GM23338 (cell line): ENCODE measurements at regions not wholly inside any gene's neighbourhood (a gene's known extent, or its start where the extent isn't known, plus 50 kb on each side); places are given as distances from the start of the nearest gene placed in this dataset.

Source experiments
- ATAC-seq: fragments of 200-7000 bp; cut with Tn5 transposase; 3 replicates; pipeline ENCODE4 v1.9.1; 2020
- DNase-seq: peaks from one replicate; pipeline ENCODE4 v3.0.0-alpha.2; 2015; ENCODE audit warnings: low spot score
- H2AFZ ChIP-seq: fragments of 200-600 bp; sonication (generic); 2 replicates; pipeline ENCODE4 v1.8.0; 2016; ENCODE audit warnings: antibody characterized with exemption, mild to moderate bottlenecking, moderate library complexity
- H3F3A ChIP-seq: fragments of 200-600 bp; sonication (generic); replicated peaks from 2 replicates; pipeline ENCODE4 v1.8.0; 2017; ENCODE audit warnings: antibody characterized with exemption, mixed run types, low read depth
- H3K27ac ChIP-seq: fragments of 200-600 bp; sonication (generic); 2 replicates; pipeline ENCODE4 v1.6.1; 2016; ENCODE audit warnings: low read depth
- H3K27me3 ChIP-seq: fragments of 200-600 bp; sonication (generic); 2 replicates; pipeline ENCODE4 v1.8.0; 2016; ENCODE audit warnings: mild to moderate bottlenecking, mixed run types, moderate library complexity; ENCODE audit not compliant: insufficient read depth
- H3K36me3 ChIP-seq: fragments of 200-600 bp; sonication (generic); 2 replicates; pipeline ENCODE4 v1.8.0; 2016; ENCODE audit warnings: mild to moderate bottlenecking; ENCODE audit not compliant: insufficient read depth
- H3K4me1 ChIP-seq: fragments of 200-600 bp; sonication (generic); 2 replicates; pipeline ENCODE4 v1.8.0; 2016; ENCODE audit warnings: mild to moderate bottlenecking, moderate library complexity; ENCODE audit not compliant: insufficient read depth
- H3K4me2 ChIP-seq: fragments of 200-600 bp; sonication (generic); 2 replicates; pipeline ENCODE4 v1.7.1; 2017; ENCODE audit warnings: mixed run types
- H3K4me3 ChIP-seq: fragments of 200-600 bp; sonication (generic); 2 replicates; pipeline ENCODE4 v1.6.1; 2016; ENCODE audit warnings: mixed run types
- H3K79me2 ChIP-seq: fragments of 200-600 bp; sonication (generic); replicated peaks from 2 replicates; pipeline ENCODE4 v1.8.0; 2017; ENCODE audit warnings: mild to moderate bottlenecking; ENCODE audit not compliant: insufficient read depth
- H3K9me2 ChIP-seq: fragments of 200-600 bp; sonication (generic); 2 replicates; pipeline ENCODE4 v1.8.0; 2017; ENCODE audit not compliant: insufficient read depth
- H4K20me1 ChIP-seq: fragments of 200-600 bp; sonication (generic); replicated peaks from 2 replicates; pipeline ENCODE4 v1.8.0; 2017; ENCODE audit warnings: mild to moderate bottlenecking; ENCODE audit not compliant: insufficient read depth
- H3K27ac Mint-ChIP-seq: 2 replicates; pipeline ENCODE4 v1.8.0; 2020; ENCODE audit warnings: inconsistent platforms, mild to moderate bottlenecking, moderate library complexity, mixed read lengths
- H3K27me3 Mint-ChIP-seq: 3 replicates; pipeline ENCODE4 v1.8.0; 2022; ENCODE audit warnings: low read depth, mild to moderate bottlenecking, moderate library complexity, mixed read lengths, inconsistent platforms; ENCODE audit not compliant: insufficient read depth, poor library complexity
- H3K36me3 Mint-ChIP-seq: 3 replicates; pipeline ENCODE4 v1.8.0; 2021; ENCODE audit warnings: low read depth, mild to moderate bottlenecking, inconsistent platforms, moderate library complexity, mixed read lengths
- H3K4me1 Mint-ChIP-seq: 3 replicates; pipeline ENCODE4 v1.8.0; 2020; ENCODE audit warnings: mild to moderate bottlenecking, inconsistent platforms, mixed read lengths
- H3K4me3 Mint-ChIP-seq: 3 replicates; pipeline ENCODE4 v1.8.0; 2021; ENCODE audit warnings: moderate library complexity, mild to moderate bottlenecking, inconsistent platforms, mixed read lengths
- H3K9me3 Mint-ChIP-seq: 3 replicates; pipeline ENCODE4 v1.8.0; 2020; ENCODE audit warnings: moderate library complexity, mild to moderate bottlenecking, inconsistent platforms, mixed read lengths
- CREB1 ChIP-seq: fragments of 250-450 bp; sonication (Bioruptor Pico); IDR thresholded peaks from 2 replicates; pipeline ENCODE4 v1.5.0; 2020; ENCODE audit warnings: low read depth, mild to moderate bottlenecking, moderate library complexity
- ETS1 ChIP-seq: IDR thresholded peaks from 2 replicates; pipeline ENCODE4 v1.6.1; 2016; ENCODE audit warnings: antibody characterized with exemption
- EZH2 ChIP-seq: fragments of 200-600 bp; sonication (generic); IDR thresholded peaks from one replicate; pipeline ENCODE4 v1.8.0; 2017; ENCODE audit warnings: antibody characterized with exemption, mild to moderate bottlenecking, low read depth; ENCODE audit not compliant: unreplicated experiment
- EZH2phosphoT487 ChIP-seq: fragments of 200-600 bp; sonication (generic); IDR thresholded peaks from one replicate; pipeline ENCODE4 v1.8.1; 2018; ENCODE audit warnings: antibody characterized with exemption; ENCODE audit not compliant: unreplicated experiment
- JUNB ChIP-seq: IDR thresholded peaks from one replicate; pipeline ENCODE4 v1.6.1; 2016; ENCODE audit warnings: antibody characterized with exemption; ENCODE audit not compliant: unreplicated experiment
- NANOG ChIP-seq: IDR thresholded peaks from 2 replicates; pipeline ENCODE4 v1.6.1; 2016; ENCODE audit warnings: antibody characterized with exemption, borderline replicate concordance
- POLR2AphosphoS5 ChIP-seq: IDR thresholded peaks from 2 replicates; pipeline ENCODE4 v1.6.1; 2016; ENCODE audit warnings: antibody characterized with exemption, low read depth
- STAT1 ChIP-seq: IDR thresholded peaks from one replicate; pipeline ENCODE4 v1.6.1; 2016; ENCODE audit warnings: antibody characterized with exemption; ENCODE audit not compliant: unreplicated experiment
- ZNF114 ChIP-seq: fragments of 250-450 bp; sonication (Bioruptor Pico); IDR thresholded peaks from 2 replicates; pipeline ENCODE4 v1.5.0; 2020; ENCODE audit warnings: mild to moderate bottlenecking, moderate library complexity
- ZNF331 ChIP-seq: fragments of 250-450 bp; sonication (Bioruptor Pico); IDR thresholded peaks from 2 replicates; pipeline ENCODE4 v1.5.0; 2020; ENCODE audit warnings: low read depth, mild to moderate bottlenecking, moderate library complexity
- TF ChIP-seq, protein P1 (sequence below): IDR thresholded peaks from one replicate; pipeline ENCODE4 v1.6.1; 2018; ENCODE audit warnings: antibody characterized with exemption; ENCODE audit not compliant: unreplicated experiment
- TF ChIP-seq, protein P2 (sequence below): fragments of 250-450 bp; sonication (Bioruptor Pico); IDR thresholded peaks from 2 replicates; pipeline ENCODE4 v1.5.0; 2020; ENCODE audit warnings: mild to moderate bottlenecking, moderate library complexity
- TF ChIP-seq, protein P3 (sequence below), 2 experiments: fragments of 200-600 bp in 1 of 2; sonication (generic) in 1 of 2; conservative IDR thresholded peaks; 2 replicates each; pipeline versions ENCODE4 v1.5.1 to v1.6.1; 2016 to 2017; ENCODE audit warnings: antibody characterized with exemption in 2 of 2, low read depth in 2 of 2, mild to moderate bottlenecking in 2 of 2, moderate library complexity in 1 of 2

DNA sequence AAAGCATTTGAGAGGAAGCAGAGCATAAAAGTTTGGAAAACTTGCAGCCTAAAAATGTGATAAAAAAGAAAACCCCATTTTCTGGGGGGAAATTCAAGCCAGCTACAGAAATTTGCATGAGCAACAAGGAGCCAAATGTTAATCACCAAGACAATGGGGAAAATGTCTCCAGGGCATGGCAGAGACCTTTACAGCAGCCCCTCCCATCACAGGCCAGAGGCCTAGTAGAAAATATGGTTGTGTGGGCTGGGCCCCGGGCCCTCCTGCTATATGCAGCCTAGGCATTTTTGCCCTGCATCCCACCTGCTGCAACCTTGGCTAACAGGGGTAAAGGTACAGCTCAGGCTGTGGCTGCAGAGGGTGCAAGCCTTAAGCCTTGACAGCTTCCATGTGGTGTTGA, 299.6 kb upstream of the NCAM2 start:
- Histone ChIP-seq H3K9me2 (peaks cover 4% of the 10 kb centered on the region; the same call in 1 of the 2 replicates), H2AFZ (peak overlapping the region; percentile 28), H3K27ac (no peak overlapping the region), H3K4me2 (0 out of 2 replicates have a peak overlapping the region, but pooled peaks have one; percentile 33), H3K36me3 (no peaks in the 10 kb centered on the region), H3K27me3 (no peaks in the 10 kb centered on the region), H3F3A (no peaks in the 10 kb centered on the region), H3K4me3 (no peak overlapping the region), H3K4me1 (peaks cover 5% of the 10 kb centered on the region; the same call in 1 of the 2 replicates), H4K20me1 (no peaks in the 10 kb centered on the region), H3K79me2 (no peaks in the 10 kb centered on the region)
- H3K27me3 Mint-ChIP-seq: peaks cover 7% of the 10 kb centered on the region
- ATAC-seq (peak; percentile 56), DNase-seq (peak; percentile 14)
- no peaks in the 10 kb centered on the region for H3K36me3 Mint-ChIP-seq
- no peaks in the 10 kb centered on the region; the same call in 2 of the 3 replicates for H3K9me3 Mint-ChIP-seq
- H3K4me3 Mint-ChIP-seq: no peak overlapping the region
- TF ChIP-seq NANOG (no peak), POLR2AphosphoS5 (no peak), ETS1 (no peak), JUNB (no peak), STAT1 (no peak), EZH2phosphoT487 (no peak), EZH2 (no peak), CREB1 (no peak), ZNF331 (no peak), ZNF114 (CRISPR knock-in tag) (no peak)
- TF ChIP-seq, protein P1, sequence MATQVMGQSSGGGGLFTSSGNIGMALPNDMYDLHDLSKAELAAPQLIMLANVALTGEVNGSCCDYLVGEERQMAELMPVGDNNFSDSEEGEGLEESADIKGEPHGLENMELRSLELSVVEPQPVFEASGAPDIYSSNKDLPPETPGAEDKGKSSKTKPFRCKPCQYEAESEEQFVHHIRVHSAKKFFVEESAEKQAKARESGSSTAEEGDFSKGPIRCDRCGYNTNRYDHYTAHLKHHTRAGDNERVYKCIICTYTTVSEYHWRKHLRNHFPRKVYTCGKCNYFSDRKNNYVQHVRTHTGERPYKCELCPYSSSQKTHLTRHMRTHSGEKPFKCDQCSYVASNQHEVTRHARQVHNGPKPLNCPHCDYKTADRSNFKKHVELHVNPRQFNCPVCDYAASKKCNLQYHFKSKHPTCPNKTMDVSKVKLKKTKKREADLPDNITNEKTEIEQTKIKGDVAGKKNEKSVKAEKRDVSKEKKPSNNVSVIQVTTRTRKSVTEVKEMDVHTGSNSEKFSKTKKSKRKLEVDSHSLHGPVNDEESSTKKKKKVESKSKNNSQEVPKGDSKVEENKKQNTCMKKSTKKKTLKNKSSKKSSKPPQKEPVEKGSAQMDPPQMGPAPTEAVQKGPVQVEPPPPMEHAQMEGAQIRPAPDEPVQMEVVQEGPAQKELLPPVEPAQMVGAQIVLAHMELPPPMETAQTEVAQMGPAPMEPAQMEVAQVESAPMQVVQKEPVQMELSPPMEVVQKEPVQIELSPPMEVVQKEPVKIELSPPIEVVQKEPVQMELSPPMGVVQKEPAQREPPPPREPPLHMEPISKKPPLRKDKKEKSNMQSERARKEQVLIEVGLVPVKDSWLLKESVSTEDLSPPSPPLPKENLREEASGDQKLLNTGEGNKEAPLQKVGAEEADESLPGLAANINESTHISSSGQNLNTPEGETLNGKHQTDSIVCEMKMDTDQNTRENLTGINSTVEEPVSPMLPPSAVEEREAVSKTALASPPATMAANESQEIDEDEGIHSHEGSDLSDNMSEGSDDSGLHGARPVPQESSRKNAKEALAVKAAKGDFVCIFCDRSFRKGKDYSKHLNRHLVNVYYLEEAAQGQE: no peak
- TF ChIP-seq, protein P2, sequence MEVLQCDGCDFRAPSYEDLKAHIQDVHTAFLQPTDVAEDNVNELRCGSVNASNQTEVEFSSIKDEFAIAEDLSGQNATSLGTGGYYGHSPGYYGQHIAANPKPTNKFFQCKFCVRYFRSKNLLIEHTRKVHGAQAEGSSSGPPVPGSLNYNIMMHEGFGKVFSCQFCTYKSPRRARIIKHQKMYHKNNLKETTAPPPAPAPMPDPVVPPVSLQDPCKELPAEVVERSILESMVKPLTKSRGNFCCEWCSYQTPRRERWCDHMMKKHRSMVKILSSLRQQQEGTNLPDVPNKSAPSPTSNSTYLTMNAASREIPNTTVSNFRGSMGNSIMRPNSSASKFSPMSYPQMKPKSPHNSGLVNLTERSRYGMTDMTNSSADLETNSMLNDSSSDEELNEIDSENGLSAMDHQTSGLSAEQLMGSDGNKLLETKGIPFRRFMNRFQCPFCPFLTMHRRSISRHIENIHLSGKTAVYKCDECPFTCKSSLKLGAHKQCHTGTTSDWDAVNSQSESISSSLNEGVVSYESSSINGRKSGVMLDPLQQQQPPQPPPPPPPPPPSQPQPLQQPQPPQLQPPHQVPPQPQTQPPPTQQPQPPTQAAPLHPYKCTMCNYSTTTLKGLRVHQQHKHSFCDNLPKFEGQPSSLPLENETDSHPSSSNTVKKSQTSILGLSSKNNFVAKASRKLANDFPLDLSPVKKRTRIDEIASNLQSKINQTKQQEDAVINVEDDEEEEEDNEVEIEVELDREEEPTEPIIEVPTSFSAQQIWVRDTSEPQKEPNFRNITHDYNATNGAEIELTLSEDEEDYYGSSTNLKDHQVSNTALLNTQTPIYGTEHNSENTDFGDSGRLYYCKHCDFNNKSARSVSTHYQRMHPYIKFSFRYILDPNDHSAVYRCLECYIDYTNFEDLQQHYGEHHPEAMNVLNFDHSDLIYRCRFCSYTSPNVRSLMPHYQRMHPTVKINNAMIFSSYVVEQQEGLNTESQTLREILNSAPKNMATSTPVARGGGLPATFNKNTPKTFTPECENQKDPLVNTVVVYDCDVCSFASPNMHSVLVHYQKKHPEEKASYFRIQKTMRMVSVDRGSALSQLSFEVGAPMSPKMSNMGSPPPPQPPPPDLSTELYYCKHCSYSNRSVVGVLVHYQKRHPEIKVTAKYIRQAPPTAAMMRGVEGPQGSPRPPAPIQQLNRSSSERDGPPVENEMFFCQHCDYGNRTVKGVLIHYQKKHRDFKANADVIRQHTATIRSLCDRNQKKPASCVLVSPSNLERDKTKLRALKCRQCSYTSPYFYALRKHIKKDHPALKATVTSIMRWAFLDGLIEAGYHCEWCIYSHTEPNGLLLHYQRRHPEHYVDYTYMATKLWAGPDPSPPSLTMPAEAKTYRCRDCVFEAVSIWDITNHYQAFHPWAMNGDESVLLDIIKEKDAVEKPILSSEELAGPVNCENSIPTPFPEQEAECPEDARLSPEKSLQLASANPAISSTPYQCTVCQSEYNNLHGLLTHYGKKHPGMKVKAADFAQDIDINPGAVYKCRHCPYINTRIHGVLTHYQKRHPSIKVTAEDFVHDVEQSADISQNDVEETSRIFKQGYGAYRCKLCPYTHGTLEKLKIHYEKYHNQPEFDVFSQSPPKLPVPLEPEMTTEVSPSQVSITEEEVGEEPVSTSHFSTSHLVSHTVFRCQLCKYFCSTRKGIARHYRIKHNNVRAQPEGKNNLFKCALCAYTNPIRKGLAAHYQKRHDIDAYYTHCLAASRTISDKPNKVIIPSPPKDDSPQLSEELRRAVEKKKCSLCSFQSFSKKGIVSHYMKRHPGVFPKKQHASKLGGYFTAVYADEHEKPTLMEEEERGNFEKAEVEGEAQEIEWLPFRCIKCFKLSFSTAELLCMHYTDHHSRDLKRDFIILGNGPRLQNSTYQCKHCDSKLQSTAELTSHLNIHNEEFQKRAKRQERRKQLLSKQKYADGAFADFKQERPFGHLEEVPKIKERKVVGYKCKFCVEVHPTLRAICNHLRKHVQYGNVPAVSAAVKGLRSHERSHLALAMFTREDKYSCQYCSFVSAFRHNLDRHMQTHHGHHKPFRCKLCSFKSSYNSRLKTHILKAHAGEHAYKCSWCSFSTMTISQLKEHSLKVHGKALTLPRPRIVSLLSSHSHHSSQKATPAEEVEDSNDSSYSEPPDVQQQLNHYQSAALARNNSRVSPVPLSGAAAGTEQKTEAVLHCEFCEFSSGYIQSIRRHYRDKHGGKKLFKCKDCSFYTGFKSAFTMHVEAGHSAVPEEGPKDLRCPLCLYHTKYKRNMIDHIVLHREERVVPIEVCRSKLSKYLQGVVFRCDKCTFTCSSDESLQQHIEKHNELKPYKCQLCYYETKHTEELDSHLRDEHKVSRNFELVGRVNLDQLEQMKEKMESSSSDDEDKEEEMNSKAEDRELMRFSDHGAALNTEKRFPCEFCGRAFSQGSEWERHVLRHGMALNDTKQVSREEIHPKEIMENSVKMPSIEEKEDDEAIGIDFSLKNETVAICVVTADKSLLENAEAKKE: no peak
- TF ChIP-seq, protein P3, sequence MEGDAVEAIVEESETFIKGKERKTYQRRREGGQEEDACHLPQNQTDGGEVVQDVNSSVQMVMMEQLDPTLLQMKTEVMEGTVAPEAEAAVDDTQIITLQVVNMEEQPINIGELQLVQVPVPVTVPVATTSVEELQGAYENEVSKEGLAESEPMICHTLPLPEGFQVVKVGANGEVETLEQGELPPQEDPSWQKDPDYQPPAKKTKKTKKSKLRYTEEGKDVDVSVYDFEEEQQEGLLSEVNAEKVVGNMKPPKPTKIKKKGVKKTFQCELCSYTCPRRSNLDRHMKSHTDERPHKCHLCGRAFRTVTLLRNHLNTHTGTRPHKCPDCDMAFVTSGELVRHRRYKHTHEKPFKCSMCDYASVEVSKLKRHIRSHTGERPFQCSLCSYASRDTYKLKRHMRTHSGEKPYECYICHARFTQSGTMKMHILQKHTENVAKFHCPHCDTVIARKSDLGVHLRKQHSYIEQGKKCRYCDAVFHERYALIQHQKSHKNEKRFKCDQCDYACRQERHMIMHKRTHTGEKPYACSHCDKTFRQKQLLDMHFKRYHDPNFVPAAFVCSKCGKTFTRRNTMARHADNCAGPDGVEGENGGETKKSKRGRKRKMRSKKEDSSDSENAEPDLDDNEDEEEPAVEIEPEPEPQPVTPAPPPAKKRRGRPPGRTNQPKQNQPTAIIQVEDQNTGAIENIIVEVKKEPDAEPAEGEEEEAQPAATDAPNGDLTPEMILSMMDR (conservative IDR thresholded peaks at IDR 0.05; ENCODE audit: low read depth in 2 of 2): no peak
- peak overlapping the region; percentile 7; the same call in 1 of the 2 replicates for H3K27ac Mint-ChIP-seq
- H3K4me1 Mint-ChIP-seq: peaks cover 8% of the 10 kb centered on the region
